Natural killer cell (primary cell): ENCODE measurements at regions not wholly inside any gene's neighbourhood (a gene's known extent, or its start where the extent isn't known, plus 50 kb on each side); places are given as distances from the start of the nearest gene placed in this dataset.
"Not testable (repeated sequence)": the region's sequence is repeated elsewhere in the genome, so short reads cannot be mapped to it uniquely, and the experiment has no call there.

Experiments used
- ATAC-seq, 3 donors: fragments of 150-1000 bp in 2 of 3; fragments of 200-7000 bp in 1 of 3; cut with Tn5 transposase; 1 replicate in 1 of 3; 2 replicates in 2 of 3; pipeline ENCODE4 v1.10.0; 2021; ENCODE audit warnings: mild to moderate bottlenecking in 2 of 3, moderate library complexity in 2 of 3
- DNase-seq, 2 donors: peaks; one replicate each; pipeline versions ENCODE4 v3.0.0 to v3.0.0-alpha.2; 2013 to 2021; ENCODE audit warnings: mixed read lengths in 1 of 2
- H3K27ac ChIP-seq: one replicate; pipeline ENCODE4 v1.5.1; 2013; ENCODE audit warnings: mild to moderate bottlenecking, low read length
- H3K27me3 ChIP-seq: one replicate; pipeline ENCODE4 v1.6.1; 2013; ENCODE audit warnings: low read length; ENCODE audit not compliant: control insufficient read depth, insufficient read depth
- H3K36me3 ChIP-seq: one replicate; pipeline ENCODE4 v1.6.1; 2013; ENCODE audit warnings: low read length; ENCODE audit not compliant: control insufficient read depth, insufficient read depth
- H3K4me1 ChIP-seq: one replicate; pipeline ENCODE4 v1.6.1; 2013; ENCODE audit warnings: low read length; ENCODE audit not compliant: control insufficient read depth, insufficient read depth
- H3K4me3 ChIP-seq: one replicate; pipeline ENCODE4 v1.5.1; 2013; ENCODE audit warnings: low read length
- H3K9me3 ChIP-seq: one replicate; pipeline ENCODE4 v1.6.1; 2013; ENCODE audit warnings: low read length; ENCODE audit not compliant: control insufficient read depth, insufficient read depth
- H3K27ac Mint-ChIP-seq, 2 donors: one replicate each; pipeline ENCODE4 v1.8.0; 2022; ENCODE audit warnings: mild to moderate bottlenecking in 2 of 2, mixed read lengths in 2 of 2, moderate library complexity in 1 of 2
- H3K27me3 Mint-ChIP-seq, 2 donors: one replicate each; pipeline ENCODE4 v1.8.0; 2022; ENCODE audit warnings: low read depth in 2 of 2, mixed read lengths in 2 of 2
- H3K36me3 Mint-ChIP-seq: one replicate; pipeline ENCODE4 v1.8.0; 2022; ENCODE audit warnings: mixed read lengths
- H3K4me1 Mint-ChIP-seq, 2 donors: one replicate each; pipeline ENCODE4 v1.8.0; 2022; ENCODE audit warnings: mixed read lengths in 2 of 2
- H3K4me3 Mint-ChIP-seq: one replicate; pipeline ENCODE4 v1.8.0; 2022; ENCODE audit warnings: mild to moderate bottlenecking, moderate library complexity, mixed read lengths
- H3K9me3 Mint-ChIP-seq, 2 donors: one replicate each; pipeline ENCODE4 v1.8.0; 2022; ENCODE audit warnings: mixed read lengths in 2 of 2
- CTCF ChIP-seq: fragments of 200-600 bp; IDR thresholded peaks from one replicate; pipeline ENCODE4 v1.8.0; 2022; ENCODE audit warnings: antibody characterized with exemption
- WGBS: methylation state at CpG from one replicate; pipeline ENCODE4 v1.1.7; 2013; ENCODE audit warnings: missing lambda C conversion rate; ENCODE audit not compliant: insufficient coverage; 5-methylcytosine and 5-hydroxymethylcytosine counted together
- intact Hi-C: fragments of 100-400 bp; cut with micrococcal nuclease; formaldehyde crosslinking; loops from one replicate; pipeline ENCODE4 v1.14.2; 2022

GRCh38 chr12:47408171-47408871, 297.5 kb downstream of the RPAP3 start:
- H3K4me1 Mint-ChIP-seq = peaks cover under 1 to 7% of the 10 kb centered on the region in 2 donors
- no peaks in the 10 kb centered on the region for H3K27me3 ChIP-seq
- DNase-seq (peak in 1 of 2 donors; percentile 70), ATAC-seq (peak; percentile 37 to 59 (median 52))
- H3K36me3 ChIP-seq = no peaks in the 10 kb centered on the region
- H3K27me3 Mint-ChIP-seq = no peaks in the 10 kb centered on the region
- H3K4me3 Mint-ChIP-seq = no peak overlapping the region
- H3K36me3 Mint-ChIP-seq = no peaks in the 10 kb centered on the region
- no peak overlapping the region for H3K4me3 ChIP-seq
- no peaks in the 10 kb centered on the region for H3K9me3 ChIP-seq
- no peak for TF ChIP-seq CTCF
- intact Hi-C loops = no loop called here
- no peak overlapping the region for H3K27ac ChIP-seq
- H3K9me3 Mint-ChIP-seq = no peaks in the 10 kb centered on the region
- H3K4me1 ChIP-seq = peaks cover 9% of the 10 kb centered on the region
- WGBS = 42% methylated on average over 2 of the region's 2 CpGs
- H3K27ac Mint-ChIP-seq = no peak overlapping the region

- Histone ChIP-seq H3K27me3 (no peaks in the 10 kb centered on the region), H3K4me1 (peaks cover 9% of the 10 kb centered on the region), H3K36me3 (no peaks in the 10 kb centered on the region), H3K4me3 (no peak overlapping the region), H3K27ac (no peak overlapping the region), H3K9me3 (no peaks in the 10 kb centered on the region)
- ATAC-seq (no peak), DNase-seq (no peak)
- no peak overlapping the region for H3K27ac Mint-ChIP-seq
- intact Hi-C loops = no loop called here
- H3K4me1 Mint-ChIP-seq = peaks cover 0 to 2% of the 10 kb centered on the region in 2 donors
- H3K4me3 Mint-ChIP-seq = no peak overlapping the region
- WGBS = 96% methylated on average over 5 of the region's 5 CpGs
- H3K27me3 Mint-ChIP-seq = no peaks in the 10 kb centered on the region
- H3K9me3 Mint-ChIP-seq = no peaks in the 10 kb centered on the region
- TF ChIP-seq CTCF = no peak
- no peaks in the 10 kb centered on the region for H3K36me3 Mint-ChIP-seq
Measured at GRCh38 chr12:47407463-47408129, 298.2 kb downstream of the RPAP3 start.

- Mint-ChIP-seq H3K4me1 (no peaks in the 10 kb centered on the region), H3K27ac (no peak overlapping the region), H3K9me3 (no peaks in the 10 kb centered on the region), H3K36me3 (no peaks in the 10 kb centered on the region), H3K27me3 (no peaks in the 10 kb centered on the region), H3K4me3 (no peak overlapping the region)
- Histone ChIP-seq H3K9me3 (no peaks in the 10 kb centered on the region), H3K27ac (no peak overlapping the region), H3K36me3 (no peaks in the 10 kb centered on the region), H3K27me3 (no peaks in the 10 kb centered on the region), H3K4me3 (no peak overlapping the region), H3K4me1 (peaks cover 9% of the 10 kb centered on the region)
- TF ChIP-seq CTCF = no peak
- no peak for DNase-seq
- intact Hi-C loops = no loop called here
- ATAC-seq = no peak
- WGBS = 96% methylated on average over 1 of the region's 1 CpG
Measured at GRCh38 chr12:47403681-47404080, 302.1 kb downstream of the RPAP3 start.

GRCh38 chr12:47401196-47401595, 304.6 kb downstream of the RPAP3 start:
- H3K27me3 ChIP-seq, H3K36me3 Mint-ChIP-seq, H3K36me3 ChIP-seq, H3K27ac ChIP-seq, H3K4me3 ChIP-seq, H3K27me3 Mint-ChIP-seq, H3K27ac Mint-ChIP-seq, intact Hi-C loops, H3K9me3 Mint-ChIP-seq, H3K4me3 Mint-ChIP-seq, DNase-seq: not testable (repeated sequence)
- no CpG with 5 or more reads among the region's 3 CpGs for WGBS
- Histone ChIP-seq H3K9me3 (peaks cover 13% of the 10 kb centered on the region), H3K4me1 (peaks cover 10% of the 10 kb centered on the region)
- peaks cover 3 to 18% of the 10 kb centered on the region in 2 donors for H3K4me1 Mint-ChIP-seq
- ATAC-seq = peak in 1 of 3 donors; percentile 19
